Upper lobe of left lung (tissue), 6 donors: ENCODE measurements at regions not wholly inside any gene's neighbourhood (a gene's known extent, or its start where the extent isn't known, plus 50 kb on each side); places are given as distances from the start of the nearest gene placed in this dataset.

Experiments
- ATAC-seq, 2 donors: fragments of 200-7000 bp; cut with Tn5 transposase; one replicate each; pipeline ENCODE4 v1.9.1; 2022; ENCODE audit warnings: mild to moderate bottlenecking in 2 of 2, moderate library complexity in 2 of 2; ENCODE audit not compliant: low FRiP score in 2 of 2
- DNase-seq, 2 donors: peaks; one replicate each; pipeline ENCODE4 v3.0.0-alpha.2; 2019 to 2020
- H3K27ac ChIP-seq, 4 donors: fragments of 200-600 bp; sonication (generic); one replicate each; pipeline ENCODE4 v1.5.1; 2016 to 2019
- H3K27me3 ChIP-seq, 4 donors: fragments of 200-600 bp; sonication (generic); one replicate each; pipeline ENCODE4 v1.5.1; 2017 to 2019
- H3K36me3 ChIP-seq, 4 donors: fragments of 200-600 bp; sonication (generic); one replicate each; pipeline ENCODE4 v1.5.1; 2016 to 2019
- H3K4me1 ChIP-seq, 4 donors: fragments of 200-600 bp; sonication (generic); one replicate each; pipeline ENCODE4 v1.5.1; 2018 to 2019
- H3K4me3 ChIP-seq, 4 donors: fragments of 200-600 bp; sonication (generic); one replicate each; pipeline ENCODE4 v1.5.1; 2017 to 2019; ENCODE audit warnings: mild to moderate bottlenecking in 2 of 4, moderate library complexity in 1 of 4
- H3K9me3 ChIP-seq, 4 donors: fragments of 200-600 bp; sonication (generic); one replicate each; pipeline ENCODE4 v1.5.1; 2018 to 2019
- EP300 ChIP-seq, 4 donors: sonication (generic); formaldehyde crosslinking; IDR thresholded peaks; one replicate each; pipeline ENCODE4 v1.5.1; 2017; ENCODE audit warnings: antibody characterized with exemption in 4 of 4, control low read depth in 2 of 4
- POLR2A ChIP-seq, 4 donors: fragments of 450-650 bp; IDR thresholded peaks; one replicate each; pipeline ENCODE4 v1.5.1; 2016 to 2017; ENCODE audit warnings: antibody characterized with exemption in 4 of 4, mild to moderate bottlenecking in 2 of 4
- POLR2AphosphoS5 ChIP-seq, 2 donors: sonication (generic); formaldehyde crosslinking; IDR thresholded peaks; one replicate each; pipeline ENCODE4 v1.5.1; 2017; ENCODE audit warnings: antibody characterized with exemption in 2 of 2
- WGBS, 2 donors: methylation state at CpG; one replicate each; pipeline ENCODE4 v1.1.5; 2017 to 2018; 5-methylcytosine and 5-hydroxymethylcytosine counted together
- TF ChIP-seq, protein P1 (sequence below), 6 experiments: fragments of 450-650 bp in 4 of 6; fragments of 200-600 bp in 2 of 6; sonication (generic) in 2 of 6; IDR thresholded peaks; one replicate each; pipeline ENCODE4 v1.5.1; 2016 to 2019; ENCODE audit warnings: antibody characterized with exemption in 6 of 6
- donor health status: DM: no; HTN: no; CAD: no; lungs with moderate emphysema.
- donor health status: DM: no; HTN: yes; CAD: no; lungs with severe emphysema.

DNA sequence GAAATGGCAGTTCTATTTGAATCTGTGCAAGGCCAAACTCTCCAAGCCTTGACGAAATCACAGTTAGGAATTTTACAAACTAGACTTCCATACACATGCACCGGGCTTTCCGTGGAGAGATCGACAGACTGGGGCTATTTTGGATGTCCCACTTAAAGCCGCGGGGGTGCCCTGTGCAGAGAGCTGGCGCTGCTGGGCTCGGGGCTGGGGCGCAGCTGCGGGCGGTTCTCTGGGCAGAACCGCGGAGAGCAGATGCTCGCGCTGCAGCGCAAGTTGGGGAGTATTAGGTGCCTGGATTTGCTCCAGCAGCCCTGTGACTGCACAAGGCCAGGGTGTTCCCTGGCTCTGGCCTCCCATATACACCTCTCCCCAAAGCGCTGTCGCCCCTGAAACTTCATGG lies 67.2 kb downstream of the SPATA19 start:
- TF ChIP-seq POLR2AphosphoS5 (IDR thresholded peaks at IDR 0.05) = no peak
- TF ChIP-seq, protein P1, sequence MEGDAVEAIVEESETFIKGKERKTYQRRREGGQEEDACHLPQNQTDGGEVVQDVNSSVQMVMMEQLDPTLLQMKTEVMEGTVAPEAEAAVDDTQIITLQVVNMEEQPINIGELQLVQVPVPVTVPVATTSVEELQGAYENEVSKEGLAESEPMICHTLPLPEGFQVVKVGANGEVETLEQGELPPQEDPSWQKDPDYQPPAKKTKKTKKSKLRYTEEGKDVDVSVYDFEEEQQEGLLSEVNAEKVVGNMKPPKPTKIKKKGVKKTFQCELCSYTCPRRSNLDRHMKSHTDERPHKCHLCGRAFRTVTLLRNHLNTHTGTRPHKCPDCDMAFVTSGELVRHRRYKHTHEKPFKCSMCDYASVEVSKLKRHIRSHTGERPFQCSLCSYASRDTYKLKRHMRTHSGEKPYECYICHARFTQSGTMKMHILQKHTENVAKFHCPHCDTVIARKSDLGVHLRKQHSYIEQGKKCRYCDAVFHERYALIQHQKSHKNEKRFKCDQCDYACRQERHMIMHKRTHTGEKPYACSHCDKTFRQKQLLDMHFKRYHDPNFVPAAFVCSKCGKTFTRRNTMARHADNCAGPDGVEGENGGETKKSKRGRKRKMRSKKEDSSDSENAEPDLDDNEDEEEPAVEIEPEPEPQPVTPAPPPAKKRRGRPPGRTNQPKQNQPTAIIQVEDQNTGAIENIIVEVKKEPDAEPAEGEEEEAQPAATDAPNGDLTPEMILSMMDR (IDR thresholded peaks at IDR 0.05) = no peak
- TF ChIP-seq EP300 (IDR thresholded peaks at IDR 0.05) = no peak
- TF ChIP-seq POLR2A (IDR thresholded peaks at IDR 0.05) = no peak

DNA sequence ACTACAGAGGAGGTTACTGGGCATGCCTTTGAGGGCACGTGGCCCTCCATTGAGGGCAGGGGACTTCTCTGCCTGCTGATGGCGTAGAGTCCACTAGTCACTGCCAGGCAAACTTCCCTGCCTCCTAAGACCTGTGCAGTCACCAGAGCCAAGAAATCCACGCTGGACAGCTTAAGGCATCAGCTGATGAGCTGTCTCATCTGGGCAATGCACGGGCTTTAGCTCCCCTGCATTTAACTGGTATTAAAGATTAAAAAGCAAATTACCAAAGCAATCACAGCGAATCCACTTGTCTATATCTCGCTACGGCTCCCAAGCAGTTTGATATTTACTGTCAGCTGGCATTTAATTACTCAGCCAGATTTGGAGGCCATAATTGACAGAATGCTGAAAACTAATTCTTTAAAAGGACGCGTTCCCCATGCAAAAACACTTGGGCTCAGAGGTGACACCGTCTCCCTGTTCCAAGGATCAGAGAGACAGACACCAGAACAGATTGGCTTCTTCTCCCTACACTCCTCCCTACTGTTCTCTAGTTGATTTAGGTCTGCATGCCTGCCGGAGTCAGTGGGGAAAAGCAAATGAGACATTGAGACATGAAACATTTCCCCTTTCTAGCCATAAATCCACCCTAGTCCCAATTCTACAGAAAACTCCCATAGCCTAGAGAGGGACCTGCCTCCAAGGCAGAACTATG lies 68.5 kb downstream of the SPATA19 start:
- no peak for ATAC-seq
- Histone ChIP-seq H3K4me1 (no peaks in the 10 kb centered on the region), H3K4me3 (no peak overlapping the region), H3K36me3 (no peaks in the 10 kb centered on the region), H3K27me3 (no peaks in the 10 kb centered on the region), H3K9me3 (peaks cover 0 to 3% (median 0%) of the 10 kb centered on the region in 4 donors), H3K27ac (no peak overlapping the region)
- 76 to 78% methylated on average over 11 of the region's 11 CpGs for whole genome bisulfite sequencing, 2 donors
- TF ChIP-seq POLR2A (IDR thresholded peaks at IDR 0.05) = no peak
- TF ChIP-seq POLR2AphosphoS5 (IDR thresholded peaks at IDR 0.05) = no peak
- TF ChIP-seq, protein P1 (IDR thresholded peaks at IDR 0.05) = no peak
- TF ChIP-seq EP300 (IDR thresholded peaks at IDR 0.05) = no peak
- no peak for DNase-seq

More for the DNA sequence above, 67.2 kb downstream of the SPATA19 start:
- no peaks in the 10 kb centered on the region for H3K4me1 ChIP-seq
- DNase-seq = peak in 1 of 2 donors; percentile 62
- 58 to 69% methylated on average over 18 of the region's 18 CpGs for WGBS, 2 donors
- H3K27ac ChIP-seq = no peak overlapping the region
- H3K36me3 ChIP-seq = no peaks in the 10 kb centered on the region
- H3K4me3 ChIP-seq = no peak overlapping the region
- peaks cover 0 to 3% (median 0%) of the 10 kb centered on the region in 4 donors for H3K9me3 ChIP-seq
- ATAC-seq = no peak
- no peaks in the 10 kb centered on the region for H3K27me3 ChIP-seq

- 68 to 71% methylated on average over 1 of the region's 1 CpG for WGBS, 2 donors
- TF ChIP-seq POLR2AphosphoS5 (IDR thresholded peaks at IDR 0.05) (no peak), EP300 (IDR thresholded peaks at IDR 0.05) (no peak), POLR2A (IDR thresholded peaks at IDR 0.05) (no peak)
- TF ChIP-seq, protein P1 (IDR thresholded peaks at IDR 0.05) = no peak
- ATAC-seq (no peak), DNase-seq (no peak)
- Histone ChIP-seq H3K27ac (no peak overlapping the region), H3K9me3 (peaks cover 0 to 8% (median 2%) of the 10 kb centered on the region in 4 donors), H3K4me1 (no peaks in the 10 kb centered on the region), H3K4me3 (no peak overlapping the region), H3K36me3 (no peaks in the 10 kb centered on the region), H3K27me3 (no peaks in the 10 kb centered on the region)
Observed at GRCh38 chr11:133762538-133762937, 82.8 kb downstream of the SPATA19 start.

DNA sequence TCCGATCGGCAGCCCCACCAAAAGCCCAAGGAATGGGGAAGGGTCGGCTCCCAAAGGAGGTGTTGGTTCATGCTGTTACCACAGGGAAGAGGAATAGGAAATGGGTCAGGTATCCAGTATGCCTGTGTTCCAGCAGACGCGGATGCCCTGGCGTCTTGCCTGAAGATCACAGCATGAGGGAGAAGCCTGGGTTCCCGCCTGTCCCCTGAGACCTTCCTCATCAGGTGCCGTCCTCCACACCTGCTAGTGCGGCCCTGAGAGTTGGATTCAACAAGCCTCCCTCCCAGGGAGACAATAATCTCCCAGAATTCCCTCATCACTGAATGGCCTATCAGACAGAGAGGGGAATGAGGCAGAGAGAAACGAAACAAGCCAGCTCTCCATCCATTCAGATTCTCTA lies 92.2 kb downstream of the SPATA19 start:
- no peak for DNase-seq
- Histone ChIP-seq H3K27me3 (no peaks in the 10 kb centered on the region), H3K4me1 (no peaks in the 10 kb centered on the region), H3K27ac (no peak overlapping the region), H3K36me3 (no peaks in the 10 kb centered on the region), H3K4me3 (no peak overlapping the region), H3K9me3 (peaks cover 0 to 2% (median 0%) of the 10 kb centered on the region in 4 donors)
- 83% methylated on average over 10 of the region's 10 CpGs for WGBS, 2 donors
- ATAC-seq = no peak
- TF ChIP-seq, protein P1 (IDR thresholded peaks at IDR 0.05) = no peak
- TF ChIP-seq POLR2A (IDR thresholded peaks at IDR 0.05) (no peak), POLR2AphosphoS5 (IDR thresholded peaks at IDR 0.05) (no peak), EP300 (IDR thresholded peaks at IDR 0.05) (no peak)

GRCh38 chr11:133749841-133750240 lies 95.5 kb downstream of the SPATA19 start:
- 73 to 82% methylated on average over 1 of the region's 1 CpG for WGBS, 2 donors
- H3K4me1 ChIP-seq = no peaks in the 10 kb centered on the region
- no peaks in the 10 kb centered on the region for H3K9me3 ChIP-seq
- H3K36me3 ChIP-seq = no peaks in the 10 kb centered on the region
- H3K27ac ChIP-seq = no peak overlapping the region
- no peak for TF ChIP-seq POLR2AphosphoS5 (IDR thresholded peaks at IDR 0.05)
- TF ChIP-seq EP300 (IDR thresholded peaks at IDR 0.05) = no peak
- TF ChIP-seq, protein P1 (IDR thresholded peaks at IDR 0.05) = no peak
- TF ChIP-seq POLR2A (IDR thresholded peaks at IDR 0.05) = no peak
- DNase-seq (no peak), ATAC-seq (no peak)
- H3K4me3 ChIP-seq = no peak overlapping the region
- no peaks in the 10 kb centered on the region for H3K27me3 ChIP-seq
